Breast epithelium (tissue), 3 donors: ENCODE measurements at regions not wholly inside any gene's neighbourhood (a gene's known extent, or its start where the extent isn't known, plus 50 kb on each side); places are given as distances from the start of the nearest gene placed in this dataset.

ENCODE experiments used
- CTCF ChIP-seq, 3 donors: fragments of 450-650 bp; IDR thresholded peaks; one replicate each; pipeline ENCODE4 v1.5.1; 2016 to 2017; ENCODE audit warnings: antibody characterized with exemption in 3 of 3, mild to moderate bottlenecking in 3 of 3, moderate library complexity in 3 of 3
- POLR2A ChIP-seq: fragments of 450-650 bp; IDR thresholded peaks from one replicate; pipeline ENCODE4 v1.6.1; 2016; ENCODE audit warnings: antibody characterized with exemption, mild to moderate bottlenecking, moderate library complexity

GRCh38 chr20:26243731-26244130, 547.1 kb upstream of the ZNF337 start:
- no peak for TF ChIP-seq POLR2A
- TF ChIP-seq CTCF (IDR thresholded peaks at IDR 0.05), result no peak
